ENCODE measurements at regions not wholly inside any gene's neighbourhood (a gene's known extent, or its start where the extent isn't known, plus 50 kb on each side); places are given as distances from the start of the nearest gene placed in this dataset.

- no peak overlapping the region for H3K18ac ChIP-seq (ENCODE audit: low read depth, low read length)
- H3K9me1 ChIP-seq (ENCODE audit: insufficient read depth, low read length) = no peaks in the 10 kb centered on the region
- 72% methylated on average over 7 of the region's 13 CpGs; no CpG with 5 or more reads in 1 of the 2 experiments for WGBS, 2 experiments (ENCODE audit: extremely low coverage in 2 of 2, insufficient read length in 1 of 2)
- no peak overlapping the region for H2BK20ac ChIP-seq (ENCODE audit: low read depth, low read length)
- intact Hi-C loops (cut with micrococcal nuclease) (no loop called here), in situ Hi-C loops (cut with MboI; ENCODE audit: low sequenced_read_pairs) (no loop called here), dilution Hi-C loops (cut with HindIII; ENCODE audit: low sequenced_read_pairs, unreplicated experiment) (no loop called here)
- no peak for ATAC-seq (ENCODE audit: low read depth)
- H4K91ac ChIP-seq (ENCODE audit: insufficient read depth, low read depth, low read length) = no peak overlapping the region
- no TSS peak for BruUV-seq (replicated peaks)
- H3K9me3 ChIP-seq (ENCODE audit: control insufficient read depth, insufficient read depth, low read length) = no peaks in the 10 kb centered on the region
- no peaks in the 10 kb centered on the region for H3K36me3 ChIP-seq (ENCODE audit: control insufficient read depth, insufficient read depth, low read length)
- no peak overlapping the region for H2AFZ ChIP-seq (replicated peaks; ENCODE audit: low read length, poor library complexity)
- CTCF ChIA-PET = no interaction called here
- H4K5ac ChIP-seq (ENCODE audit: low read depth, low read length) = no peak overlapping the region
- no peaks in the 10 kb centered on the region for H3K79me1 ChIP-seq (ENCODE audit: low read depth in 1 of 2, low read length in 2 of 2)
- H3K27ac ChIP-seq (ENCODE audit: insufficient read depth, low read length) = no peak overlapping the region
- no peak overlapping the region for H3K4me3 ChIP-seq (ENCODE audit: insufficient read depth, low read depth, low read length)
- H4K8ac ChIP-seq (ENCODE audit: low read depth in 2 of 2, low read length in 2 of 2) = no peak overlapping the region
- peaks cover 8% of the 10 kb centered on the region for H3K27me3 ChIP-seq (ENCODE audit: control insufficient read depth, insufficient read depth, low read length)
- TF ChIP-seq NFE2L2 (IDR thresholded peaks at IDR 0.05; ENCODE audit: low read depth, low read length) (no peak), RAD21 (IDR thresholded peaks at IDR 0.05; ENCODE audit: low read length) (no peak)
- no peak overlapping the region for H3K56ac ChIP-seq (ENCODE audit: extremely low read depth, insufficient read depth, low read length)
- H2BK5ac ChIP-seq (ENCODE audit: low read depth, low read length, poor library complexity, severe bottlenecking) = no peak overlapping the region
- H3K14ac ChIP-seq (replicated peaks; ENCODE audit: low read depth, low read length) = no peak overlapping the region
- no peak for DNase-seq
- no peak overlapping the region for H2BK15ac ChIP-seq (ENCODE audit: low read depth, low read length)
- H3K23ac ChIP-seq (ENCODE audit: low read depth, low read length) = no peak overlapping the region
- no peak overlapping the region for H3K4me2 ChIP-seq (ENCODE audit: low read depth, low read length)
- H3K4ac ChIP-seq (ENCODE audit: low read depth, low read length) = no peak overlapping the region
- H3K4me1 ChIP-seq (ENCODE audit: control insufficient read depth, insufficient read depth, low read length) = no peaks in the 10 kb centered on the region
- no peaks in the 10 kb centered on the region for H4K20me1 ChIP-seq (ENCODE audit: insufficient read depth, low read length)
- H2BK120ac ChIP-seq (ENCODE audit: low read depth, low read length) = no peak overlapping the region
- no peak overlapping the region for H3K9ac ChIP-seq (ENCODE audit: low read depth, low read length)
- POLR2A ChIA-PET (ENCODE audit: unreplicated experiment) = no interaction called here
- no peak overlapping the region for H2AK5ac ChIP-seq (ENCODE audit: low read depth, low read length)
- no peak overlapping the region for H2AK9ac ChIP-seq (replicated peaks; ENCODE audit: low read depth, low read length, poor library complexity)
Measured at GRCh38 chr20:24823989-24824693, 124.9 kb upstream of the CST7 start.
